Liver (tissue), 3 donors: ENCODE measurements at regions not wholly inside any gene's neighbourhood (a gene's known extent, or its start where the extent isn't known, plus 50 kb on each side); places are given as distances from the start of the nearest gene placed in this dataset.

Source experiments
- GABPA ChIP-seq, 2 donors: IDR thresholded peaks in 1 of 2; conservative IDR thresholded peaks in 1 of 2; 2 replicates each; pipeline ENCODE4 v1.6.1; 2016; ENCODE audit warnings: antibody characterized with exemption in 2 of 2, mild to moderate bottlenecking in 1 of 2, moderate library complexity in 1 of 2
- JUND ChIP-seq, 2 donors: IDR thresholded peaks; 2 replicates each; pipeline ENCODE4 v1.6.1; 2016; ENCODE audit warnings: antibody characterized with exemption in 2 of 2
- RAD21 ChIP-seq, 2 donors: IDR thresholded peaks; 2 replicates each; pipeline ENCODE4 v1.6.1; 2016; ENCODE audit warnings: antibody characterized with exemption in 2 of 2, mild to moderate bottlenecking in 2 of 2
- TAF1 ChIP-seq: conservative IDR thresholded peaks from 2 replicates; pipeline ENCODE4 v1.6.1; 2016; ENCODE audit warnings: antibody characterized with exemption, mild to moderate bottlenecking
- YY1 ChIP-seq: IDR thresholded peaks from 2 replicates; pipeline ENCODE4 v1.6.1; 2016; ENCODE audit warnings: antibody characterized with exemption, mild to moderate bottlenecking
- TF ChIP-seq, protein P1 (sequence below): fragments of 150-350 bp; IDR thresholded peaks from 2 replicates; pipeline ENCODE4 v1.5.1; 2017; ENCODE audit warnings: improper control_type of control experiment, low read depth, low read length; ENCODE audit not compliant: missing input control
- TF ChIP-seq, protein P2 (sequence below): IDR thresholded peaks from 2 replicates; pipeline ENCODE4 v1.6.1; 2016; ENCODE audit warnings: antibody characterized with exemption, mild to moderate bottlenecking
- TF ChIP-seq, protein P3 (sequence below): IDR thresholded peaks from 2 replicates; pipeline ENCODE4 v1.6.1; 2016; ENCODE audit warnings: antibody characterized with exemption
- TF ChIP-seq, protein P4 (sequence below): IDR thresholded peaks from 2 replicates; pipeline ENCODE4 v1.6.1; 2016; ENCODE audit warnings: antibody characterized with exemption
- donor health status: healthy.
- donor health status: healthy.

DNA sequence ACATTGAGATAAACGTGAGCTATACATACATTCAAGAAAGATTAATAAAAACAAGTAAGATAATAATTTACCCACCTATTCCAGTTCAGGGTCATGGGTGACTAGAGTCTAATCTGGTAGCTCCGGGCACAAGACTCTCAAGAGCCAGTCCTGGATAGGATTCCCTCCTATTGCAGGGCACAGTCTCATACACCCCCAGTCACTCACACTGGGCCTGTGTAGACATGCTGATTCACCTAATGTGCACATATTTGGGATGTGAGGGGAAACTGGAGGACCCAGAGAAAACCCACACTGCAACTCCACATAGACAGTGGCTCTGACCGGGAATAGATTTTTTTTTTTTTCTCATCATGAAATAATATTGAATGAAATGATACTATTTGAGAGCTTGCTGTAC, 81.5 kb upstream of the THUMPD2 start:
- TF ChIP-seq YY1 (no peak), RAD21 (IDR thresholded peaks at IDR 0.05) (no peak), GABPA (IDR thresholded peaks at IDR 0.05 in 1 of 2, conservative IDR thresholded peaks at IDR 0.05 in 1 of 2) (no peak), TAF1 (no peak), JUND (IDR thresholded peaks at IDR 0.05) (no peak)
- TF ChIP-seq, protein P1, sequence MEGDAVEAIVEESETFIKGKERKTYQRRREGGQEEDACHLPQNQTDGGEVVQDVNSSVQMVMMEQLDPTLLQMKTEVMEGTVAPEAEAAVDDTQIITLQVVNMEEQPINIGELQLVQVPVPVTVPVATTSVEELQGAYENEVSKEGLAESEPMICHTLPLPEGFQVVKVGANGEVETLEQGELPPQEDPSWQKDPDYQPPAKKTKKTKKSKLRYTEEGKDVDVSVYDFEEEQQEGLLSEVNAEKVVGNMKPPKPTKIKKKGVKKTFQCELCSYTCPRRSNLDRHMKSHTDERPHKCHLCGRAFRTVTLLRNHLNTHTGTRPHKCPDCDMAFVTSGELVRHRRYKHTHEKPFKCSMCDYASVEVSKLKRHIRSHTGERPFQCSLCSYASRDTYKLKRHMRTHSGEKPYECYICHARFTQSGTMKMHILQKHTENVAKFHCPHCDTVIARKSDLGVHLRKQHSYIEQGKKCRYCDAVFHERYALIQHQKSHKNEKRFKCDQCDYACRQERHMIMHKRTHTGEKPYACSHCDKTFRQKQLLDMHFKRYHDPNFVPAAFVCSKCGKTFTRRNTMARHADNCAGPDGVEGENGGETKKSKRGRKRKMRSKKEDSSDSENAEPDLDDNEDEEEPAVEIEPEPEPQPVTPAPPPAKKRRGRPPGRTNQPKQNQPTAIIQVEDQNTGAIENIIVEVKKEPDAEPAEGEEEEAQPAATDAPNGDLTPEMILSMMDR: no peak
- TF ChIP-seq, protein P2, sequence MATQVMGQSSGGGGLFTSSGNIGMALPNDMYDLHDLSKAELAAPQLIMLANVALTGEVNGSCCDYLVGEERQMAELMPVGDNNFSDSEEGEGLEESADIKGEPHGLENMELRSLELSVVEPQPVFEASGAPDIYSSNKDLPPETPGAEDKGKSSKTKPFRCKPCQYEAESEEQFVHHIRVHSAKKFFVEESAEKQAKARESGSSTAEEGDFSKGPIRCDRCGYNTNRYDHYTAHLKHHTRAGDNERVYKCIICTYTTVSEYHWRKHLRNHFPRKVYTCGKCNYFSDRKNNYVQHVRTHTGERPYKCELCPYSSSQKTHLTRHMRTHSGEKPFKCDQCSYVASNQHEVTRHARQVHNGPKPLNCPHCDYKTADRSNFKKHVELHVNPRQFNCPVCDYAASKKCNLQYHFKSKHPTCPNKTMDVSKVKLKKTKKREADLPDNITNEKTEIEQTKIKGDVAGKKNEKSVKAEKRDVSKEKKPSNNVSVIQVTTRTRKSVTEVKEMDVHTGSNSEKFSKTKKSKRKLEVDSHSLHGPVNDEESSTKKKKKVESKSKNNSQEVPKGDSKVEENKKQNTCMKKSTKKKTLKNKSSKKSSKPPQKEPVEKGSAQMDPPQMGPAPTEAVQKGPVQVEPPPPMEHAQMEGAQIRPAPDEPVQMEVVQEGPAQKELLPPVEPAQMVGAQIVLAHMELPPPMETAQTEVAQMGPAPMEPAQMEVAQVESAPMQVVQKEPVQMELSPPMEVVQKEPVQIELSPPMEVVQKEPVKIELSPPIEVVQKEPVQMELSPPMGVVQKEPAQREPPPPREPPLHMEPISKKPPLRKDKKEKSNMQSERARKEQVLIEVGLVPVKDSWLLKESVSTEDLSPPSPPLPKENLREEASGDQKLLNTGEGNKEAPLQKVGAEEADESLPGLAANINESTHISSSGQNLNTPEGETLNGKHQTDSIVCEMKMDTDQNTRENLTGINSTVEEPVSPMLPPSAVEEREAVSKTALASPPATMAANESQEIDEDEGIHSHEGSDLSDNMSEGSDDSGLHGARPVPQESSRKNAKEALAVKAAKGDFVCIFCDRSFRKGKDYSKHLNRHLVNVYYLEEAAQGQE: no peak
- TF ChIP-seq, protein P3, sequence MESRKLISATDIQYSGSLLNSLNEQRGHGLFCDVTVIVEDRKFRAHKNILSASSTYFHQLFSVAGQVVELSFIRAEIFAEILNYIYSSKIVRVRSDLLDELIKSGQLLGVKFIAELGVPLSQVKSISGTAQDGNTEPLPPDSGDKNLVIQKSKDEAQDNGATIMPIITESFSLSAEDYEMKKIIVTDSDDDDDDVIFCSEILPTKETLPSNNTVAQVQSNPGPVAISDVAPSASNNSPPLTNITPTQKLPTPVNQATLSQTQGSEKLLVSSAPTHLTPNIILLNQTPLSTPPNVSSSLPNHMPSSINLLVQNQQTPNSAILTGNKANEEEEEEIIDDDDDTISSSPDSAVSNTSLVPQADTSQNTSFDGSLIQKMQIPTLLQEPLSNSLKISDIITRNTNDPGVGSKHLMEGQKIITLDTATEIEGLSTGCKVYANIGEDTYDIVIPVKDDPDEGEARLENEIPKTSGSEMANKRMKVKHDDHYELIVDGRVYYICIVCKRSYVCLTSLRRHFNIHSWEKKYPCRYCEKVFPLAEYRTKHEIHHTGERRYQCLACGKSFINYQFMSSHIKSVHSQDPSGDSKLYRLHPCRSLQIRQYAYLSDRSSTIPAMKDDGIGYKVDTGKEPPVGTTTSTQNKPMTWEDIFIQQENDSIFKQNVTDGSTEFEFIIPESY: no peak
- TF ChIP-seq, protein P4, sequence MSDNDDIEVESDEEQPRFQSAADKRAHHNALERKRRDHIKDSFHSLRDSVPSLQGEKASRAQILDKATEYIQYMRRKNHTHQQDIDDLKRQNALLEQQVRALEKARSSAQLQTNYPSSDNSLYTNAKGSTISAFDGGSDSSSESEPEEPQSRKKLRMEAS: no peak
